PC-3 (cell line): ENCODE measurements at regions not wholly inside any gene's neighbourhood (a gene's known extent, or its start where the extent isn't known, plus 50 kb on each side); places are given as distances from the start of the nearest gene placed in this dataset.

ENCODE experiments used
- CTCF ChIP-seq: fragments of 300-600 bp; sonication (generic); conservative IDR thresholded peaks from 2 replicates; pipeline ENCODE4 v1.5.1; 2017; ENCODE audit warnings: antibody characterized with exemption, low read depth, mild to moderate bottlenecking, low read length
- EZH2 ChIP-seq: fragments of 300-600 bp; sonication (generic); IDR thresholded peaks from one replicate; pipeline ENCODE4 v1.6.1; 2017; ENCODE audit warnings: antibody characterized with exemption, mild to moderate bottlenecking, low read length; ENCODE audit not compliant: unreplicated experiment
- EZH2phosphoT487 ChIP-seq: fragments of 300-600 bp; sonication (generic); IDR thresholded peaks from 2 replicates; pipeline ENCODE4 v1.6.1; 2018; ENCODE audit warnings: mild to moderate bottlenecking, antibody characterized with exemption, low read length, borderline replicate concordance

- TF ChIP-seq EZH2 = no peak
- no peak for TF ChIP-seq CTCF
- no peak for TF ChIP-seq EZH2phosphoT487
Measured at GRCh38 chr3:182035324-182035723, 323.6 kb downstream of the SOX2 start.
